Stimulated activated CD4-positive, alpha-beta T cell treated with anti-CD3 and anti-CD28 coated beads, Interleukin-12 subunit alpha, Interleukin-12 subunit beta, amount 100 ng/mL, for 24 hours (primary cell): ENCODE measurements at regions not wholly inside any gene's neighbourhood (a gene's known extent, or its start where the extent isn't known, plus 50 kb on each side); places are given as distances from the start of the nearest gene placed in this dataset.
"Not testable (repeated sequence)": the region's sequence is repeated elsewhere in the genome, so short reads cannot be mapped to it uniquely, and the experiment has no call there.

Source experiments
- DNase-seq, 2 experiments: peaks; one replicate each; pipeline ENCODE4 v3.0.0-alpha.2; 2020; ENCODE audit warnings: low read depth in 2 of 2

DNA sequence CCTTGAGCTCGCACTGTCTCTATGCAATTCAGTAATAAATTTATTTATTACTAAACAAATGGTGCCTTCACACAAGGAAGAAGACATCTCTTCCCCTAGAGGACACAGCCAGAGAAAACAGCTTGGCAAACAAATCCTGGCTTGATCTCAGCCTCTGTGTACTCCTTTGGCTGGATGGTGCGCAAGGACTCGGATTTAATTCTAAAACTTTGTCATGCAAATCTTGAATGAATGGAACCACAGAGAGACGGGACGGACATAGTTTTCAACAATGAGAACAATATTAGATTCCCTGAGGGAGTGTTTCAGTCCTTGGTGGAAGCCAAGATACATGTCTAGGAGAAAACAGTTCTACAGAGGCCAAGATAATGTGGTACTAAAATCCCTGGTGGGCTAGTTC is 349.5 kb downstream of the NPIPA8 start:
- DNase-seq = no peak

GRCh38 chr16:17984810-17985209 is 351.7 kb downstream of the NPIPA8 start:
- no peak for DNase-seq

- DNase-seq = no peak
Measured at GRCh38 chr16:17983847-17984639, 352.5 kb downstream of the NPIPA8 start.

DNA sequence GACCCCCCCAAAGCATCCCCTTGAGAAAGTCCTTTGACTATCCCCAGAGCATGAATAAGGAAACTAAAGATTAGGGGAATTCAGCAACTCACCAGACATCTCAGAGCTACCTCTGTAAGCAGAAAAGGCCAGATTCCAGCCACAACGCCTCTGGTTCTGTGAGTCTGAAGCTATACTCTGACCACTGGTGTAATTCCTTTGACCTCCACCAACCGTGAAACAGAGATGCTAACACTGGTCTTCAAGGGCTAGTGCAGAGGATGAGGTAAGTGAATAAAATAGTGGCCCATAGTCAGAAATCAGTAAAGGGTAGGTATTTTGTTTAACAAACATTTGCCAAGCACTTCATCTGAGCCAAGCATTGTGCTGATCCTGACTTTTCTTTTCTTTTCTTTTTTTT is 353.4 kb downstream of the NPIPA8 start:
- no peak for DNase-seq

- DNase-seq = no peak
Measured at GRCh38 chr16:17977260-17977659, 359.3 kb downstream of the NPIPA8 start.

DNA sequence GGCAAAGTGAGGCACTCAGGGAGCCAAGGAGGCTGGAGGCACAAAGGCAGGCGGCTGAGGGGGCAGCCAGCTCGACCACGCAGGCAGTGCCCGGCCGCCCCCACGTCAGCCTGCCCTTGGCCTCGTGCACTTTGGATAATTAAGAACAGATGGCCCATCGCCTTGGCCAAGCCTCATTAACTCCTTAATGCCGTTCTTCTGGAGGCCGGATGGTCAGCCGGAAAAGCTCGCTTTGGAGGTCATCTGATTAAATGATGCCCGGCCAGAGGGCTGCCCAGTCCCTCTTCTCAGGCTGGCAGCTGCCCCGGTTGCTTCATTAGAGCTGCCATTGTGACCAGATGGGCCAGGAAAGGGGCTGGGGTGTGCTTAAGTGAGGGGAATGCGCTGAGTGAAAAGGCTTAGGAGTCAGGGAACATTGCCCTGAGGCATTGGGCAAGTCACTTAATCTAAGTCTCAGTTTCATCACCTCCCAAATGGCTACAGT is 364.0 kb downstream of the NPIPA8 start:
- DNase-seq = no peak

- no peak for DNase-seq
Measured at GRCh38 chr16:17970816-17971331, 365.7 kb downstream of the NPIPA8 start.

- DNase-seq = no peak
Measured at GRCh38 chr16:17970157-17970765, 366.3 kb downstream of the NPIPA8 start.

DNA sequence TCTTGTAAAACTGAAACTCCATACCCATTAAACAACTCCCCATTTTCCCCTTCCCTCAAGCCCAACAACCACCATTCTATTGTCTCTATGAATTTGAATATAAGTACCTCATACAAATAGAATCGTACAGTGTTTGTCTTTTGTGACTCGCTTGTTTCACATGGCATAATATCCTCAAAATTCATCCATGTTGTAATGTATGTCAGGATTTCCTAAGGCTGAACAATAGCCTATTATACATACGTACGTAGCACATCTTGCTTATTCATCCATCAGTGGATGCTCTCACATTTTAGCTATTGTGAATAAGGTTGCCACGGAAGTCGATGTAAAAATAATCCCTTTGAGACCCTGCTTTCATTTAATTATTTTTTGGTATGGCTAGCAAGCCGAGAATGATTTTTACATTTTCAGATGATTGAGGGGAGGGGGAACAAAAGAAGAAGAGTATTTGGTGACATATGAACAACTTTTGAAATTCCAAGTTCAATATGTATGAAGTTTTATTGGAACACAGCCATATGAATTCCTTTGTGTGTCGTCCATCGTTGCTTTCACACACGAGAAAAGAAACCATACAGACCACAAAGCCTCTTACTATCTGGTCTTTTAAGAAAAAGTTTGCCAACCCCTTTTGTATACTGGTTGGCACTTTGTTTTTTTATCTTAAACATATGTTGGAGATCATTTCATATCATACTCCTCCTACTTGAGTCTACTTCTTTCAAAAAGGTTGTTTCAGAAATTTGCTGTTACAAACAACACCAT is 371.2 kb downstream of the NPIPA8 start:
- DNase-seq = no peak

GRCh38 chr16:17964196-17964595 is 372.3 kb downstream of the NPIPA8 start:
- DNase-seq = no peak

GRCh38 chr16:17963185-17963836 is 373.2 kb downstream of the NPIPA8 start:
- no peak for DNase-seq

- no peak for DNase-seq
Measured at GRCh38 chr16:17962726-17963125, 373.8 kb downstream of the NPIPA8 start.

GRCh38 chr16:17961822-17962221 is 374.7 kb downstream of the NPIPA8 start:
- not testable (repeated sequence) for DNase-seq

DNA sequence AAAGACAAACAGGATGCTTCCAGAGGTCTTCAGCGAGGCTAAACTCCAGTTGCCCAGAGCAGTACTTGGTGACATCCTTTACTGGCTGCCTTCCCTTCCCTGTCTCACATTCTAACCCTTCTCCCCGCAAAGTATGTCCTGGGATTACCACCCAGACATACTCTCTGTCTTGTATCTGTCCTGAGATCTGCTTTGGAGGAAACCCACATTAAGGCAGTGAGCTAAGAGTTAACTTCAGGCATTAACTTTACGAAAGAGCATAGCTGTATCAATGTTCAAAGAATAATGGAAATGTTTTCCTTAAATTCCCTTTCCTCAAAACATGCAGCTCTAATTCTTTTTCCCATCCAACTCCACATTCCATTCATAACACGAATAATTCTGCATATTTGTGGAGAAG is 385.2 kb downstream of the NPIPA8 start:
- DNase-seq = no peak

GRCh38 chr16:17949982-17950250 is 386.6 kb downstream of the NPIPA8 start:
- DNase-seq = no peak

DNA sequence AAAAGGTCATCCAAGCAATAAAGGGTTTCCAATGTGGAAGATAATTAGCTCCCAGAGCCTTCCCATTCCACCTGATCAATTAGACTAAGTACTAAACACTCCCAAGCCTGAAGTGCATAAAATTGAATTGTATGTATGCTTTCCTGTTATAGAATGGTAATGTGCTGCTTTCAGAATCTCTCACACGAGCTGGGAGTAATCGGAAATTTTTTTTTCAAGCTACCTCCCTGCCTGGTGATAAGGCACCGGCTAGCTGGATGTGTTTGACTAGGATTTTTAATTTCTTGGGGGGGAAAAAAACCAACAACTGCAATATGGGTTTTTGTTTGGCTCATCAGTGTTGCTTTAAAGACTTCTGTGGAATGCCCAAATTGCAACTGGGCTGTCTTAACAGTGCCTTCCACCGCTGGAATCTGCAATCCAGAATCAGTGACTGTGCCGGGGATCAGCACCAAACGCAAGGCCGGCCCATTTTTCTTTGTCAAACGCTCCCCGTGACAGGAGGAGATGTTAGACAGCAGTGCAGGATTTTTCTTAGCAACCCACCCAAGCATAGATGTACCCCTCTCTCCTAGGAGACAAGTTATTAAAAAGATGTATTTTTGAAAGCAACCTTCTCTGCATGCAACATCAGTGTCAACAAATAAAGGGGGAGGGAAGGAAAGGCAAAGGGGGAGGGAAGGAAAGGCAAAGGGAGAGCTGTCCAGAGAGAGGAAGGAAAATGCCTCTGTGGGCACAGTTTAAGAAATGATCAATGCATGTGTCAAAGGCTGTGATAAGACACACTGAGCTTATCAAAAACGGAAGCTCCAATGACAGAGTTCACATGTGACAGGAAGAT is 387.2 kb downstream of the NPIPA8 start:
- DNase-seq = no peak

DNA sequence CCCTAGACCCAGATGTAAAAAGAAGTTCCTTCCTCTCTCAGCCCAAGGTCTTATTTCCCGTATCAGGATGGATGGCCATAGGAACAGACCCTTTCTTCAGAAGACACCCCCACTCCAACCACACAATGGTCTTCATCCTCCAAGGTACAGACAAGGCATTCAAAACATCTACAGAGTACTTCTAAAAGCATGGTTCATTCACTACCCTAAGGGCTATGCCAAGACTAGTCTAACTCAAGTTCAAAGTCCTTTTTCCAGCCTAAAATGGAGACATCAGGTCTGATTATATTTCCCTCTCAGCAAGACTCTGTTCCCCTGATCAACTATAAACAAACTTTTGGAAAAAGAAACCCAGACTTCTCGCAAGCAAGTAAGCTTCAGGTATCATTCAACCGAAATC is 388.9 kb downstream of the NPIPA8 start:
- no peak for DNase-seq

DNA sequence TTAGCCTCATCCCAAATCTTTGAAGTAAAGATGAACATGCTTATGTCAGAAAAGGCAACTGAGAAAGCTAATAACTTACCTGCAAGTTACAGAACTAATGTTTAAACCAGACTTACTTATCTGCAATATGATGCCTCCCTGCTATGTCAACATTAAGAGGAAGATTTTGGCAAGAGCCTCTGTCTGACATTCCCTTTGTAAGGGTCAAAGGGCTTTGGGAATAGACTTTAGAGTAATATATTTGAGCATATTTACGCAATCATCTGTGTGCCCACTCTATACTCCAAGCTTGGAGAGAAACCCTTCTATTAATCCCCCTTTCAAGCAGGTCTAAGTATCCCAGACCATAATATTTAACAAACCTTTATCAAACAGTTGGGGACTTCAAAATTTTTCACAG is 389.4 kb downstream of the NPIPA8 start:
- DNase-seq = no peak

GRCh38 chr16:17945080-17945601 is 391.4 kb downstream of the NPIPA8 start:
- DNase-seq = no peak

DNA sequence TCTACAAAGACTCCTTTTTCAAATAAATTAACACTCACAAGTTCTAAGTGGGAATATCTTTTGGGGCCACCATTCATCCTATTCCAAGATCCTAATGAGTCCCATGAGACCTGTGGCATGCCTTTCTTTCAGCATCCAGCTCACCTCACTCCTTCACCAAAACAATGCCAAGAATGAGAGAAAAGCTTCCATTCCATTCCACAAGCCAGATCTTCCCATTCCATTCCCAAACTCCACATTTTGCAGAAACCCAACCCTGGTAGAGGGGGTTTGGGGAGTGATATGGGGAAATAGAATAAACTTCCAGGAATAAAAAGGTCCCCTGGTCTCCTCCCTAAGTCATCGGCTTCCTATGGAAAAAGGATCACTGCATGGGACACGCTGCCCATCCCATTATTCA is 392.2 kb downstream of the NPIPA8 start:
- no peak for DNase-seq

GRCh38 chr16:17942067-17942466 is 394.5 kb downstream of the NPIPA8 start:
- no peak for DNase-seq
